SK-N-SH treated with all-trans-retinoic acid at 6 μM for 48 hours (cell line): ENCODE measurements at regions not wholly inside any gene's neighbourhood (a gene's known extent, or its start where the extent isn't known, plus 50 kb on each side); places are given as distances from the start of the nearest gene placed in this dataset.

Source experiments
- ATAC-seq: fragments of 200-7000 bp; cut with Tn5 transposase; 3 replicates; pipeline ENCODE4 v1.9.1; 2020; ENCODE audit warnings: mild to moderate bottlenecking, moderate library complexity
- ARNTL ChIP-seq: fragments of 450-650 bp; formaldehyde crosslinking; IDR thresholded peaks from 2 replicates; pipeline ENCODE4 v1.5.0; 2020; ENCODE audit warnings: low read depth, mild to moderate bottlenecking, moderate library complexity, borderline replicate concordance
- BACH2 ChIP-seq: fragments of 250-450 bp; sonication (Bioruptor Pico); IDR thresholded peaks from 2 replicates; pipeline ENCODE4 v1.9.0; 2021; ENCODE audit warnings: mild to moderate bottlenecking, borderline replicate concordance
- CREB5 ChIP-seq: fragments of 250-450 bp; sonication (Bioruptor Pico); IDR thresholded peaks from 2 replicates; pipeline ENCODE4 v1.5.1; 2020; ENCODE audit warnings: low read depth, mild to moderate bottlenecking, moderate library complexity
- CSDC2 ChIP-seq: fragments of 250-450 bp; sonication (Bioruptor Pico); IDR thresholded peaks from 2 replicates; pipeline ENCODE4 v1.5.0; 2020; ENCODE audit warnings: mild to moderate bottlenecking, moderate library complexity
- CSRNP3 ChIP-seq: fragments of 250-450 bp; sonication (Bioruptor Pico); IDR thresholded peaks from 2 replicates; pipeline ENCODE4 v1.5.1; 2021; ENCODE audit warnings: mild to moderate bottlenecking, moderate library complexity
- ESRRG ChIP-seq: fragments of 250-450 bp; sonication (Bioruptor Pico); IDR thresholded peaks from 2 replicates; pipeline ENCODE4 v1.6.1; 2021; ENCODE audit warnings: mild to moderate bottlenecking
- ISL1 ChIP-seq: fragments of 250-450 bp; sonication (Bioruptor Pico); IDR thresholded peaks from 2 replicates; pipeline ENCODE4 v2.1.2; 2022; ENCODE audit warnings: mild to moderate bottlenecking, moderate library complexity
- OSR1 ChIP-seq: fragments of 250-450 bp; sonication (Bioruptor Pico); IDR thresholded peaks from 2 replicates; pipeline ENCODE4 v1.8.0; 2022; ENCODE audit warnings: moderate library complexity, mild to moderate bottlenecking, inconsistent platforms
- PATZ1 ChIP-seq: fragments of 250-450 bp; sonication (Bioruptor Pico); IDR thresholded peaks from 2 replicates; pipeline ENCODE4 v1.8.0; 2020; ENCODE audit warnings: mild to moderate bottlenecking, moderate library complexity, borderline replicate concordance
- POU6F1 ChIP-seq: fragments of 250-450 bp; sonication (Bioruptor Pico); IDR thresholded peaks from 2 replicates; pipeline ENCODE4 v1.8.0; 2021; ENCODE audit warnings: low read depth, mild to moderate bottlenecking, moderate library complexity, borderline replicate concordance
- PPARA ChIP-seq: fragments of 250-450 bp; sonication (Bioruptor Pico); IDR thresholded peaks from 2 replicates; pipeline ENCODE4 v1.5.0; 2020; ENCODE audit warnings: mild to moderate bottlenecking, borderline replicate concordance
- RARB ChIP-seq: fragments of 250-450 bp; sonication (Bioruptor Pico); IDR thresholded peaks from 2 replicates; pipeline ENCODE4 v1.8.0; 2021; ENCODE audit warnings: mild to moderate bottlenecking, moderate library complexity
- SNAI2 ChIP-seq: fragments of 250-450 bp; sonication (Bioruptor Pico); IDR thresholded peaks from 2 replicates; pipeline ENCODE4 v1.5.0; 2020; ENCODE audit warnings: mild to moderate bottlenecking, moderate library complexity
- TCF4 ChIP-seq: fragments of 250-450 bp; sonication (Bioruptor Pico); IDR thresholded peaks from 2 replicates; pipeline ENCODE4 v1.8.0; 2021; ENCODE audit warnings: mild to moderate bottlenecking, moderate library complexity, borderline replicate concordance
- TOX ChIP-seq: fragments of 250-450 bp; sonication (Bioruptor Pico); IDR thresholded peaks from 2 replicates; pipeline ENCODE4 v1.8.0; 2021; ENCODE audit warnings: mild to moderate bottlenecking, moderate library complexity, borderline replicate concordance
- TSHZ2 ChIP-seq: fragments of 250-450 bp; sonication (Bioruptor Pico); IDR thresholded peaks from 2 replicates; pipeline ENCODE4 v1.5.0; 2020; ENCODE audit warnings: mild to moderate bottlenecking, moderate library complexity
- ZC3H10 ChIP-seq: fragments of 250-450 bp; sonication (Bioruptor Pico); IDR thresholded peaks from 2 replicates; pipeline ENCODE4 v1.5.1; 2021; ENCODE audit warnings: mild to moderate bottlenecking, moderate library complexity
- ZFP3 ChIP-seq: fragments of 250-450 bp; sonication (Bioruptor Pico); IDR thresholded peaks from 2 replicates; pipeline ENCODE4 v1.5.0; 2020; ENCODE audit warnings: mild to moderate bottlenecking, moderate library complexity
- ZFP30 ChIP-seq: fragments of 450-650 bp; formaldehyde crosslinking; IDR thresholded peaks from 2 replicates; pipeline ENCODE4 v1.5.0; 2022; ENCODE audit warnings: mild to moderate bottlenecking, moderate library complexity
- ZNF565 ChIP-seq: fragments of 450-650 bp; formaldehyde crosslinking; conservative IDR thresholded peaks from 2 replicates; pipeline ENCODE4 v1.5.0; 2020; ENCODE audit warnings: low read depth, mild to moderate bottlenecking, moderate library complexity
- ZNF70 ChIP-seq: fragments of 450-650 bp; formaldehyde crosslinking; IDR thresholded peaks from 2 replicates; pipeline ENCODE4 v1.5.0; 2020; ENCODE audit warnings: mild to moderate bottlenecking, moderate library complexity
- ZNF8 ChIP-seq: fragments of 450-650 bp; formaldehyde crosslinking; IDR thresholded peaks from 2 replicates; pipeline ENCODE4 v1.5.0; 2020; ENCODE audit warnings: mild to moderate bottlenecking, moderate library complexity

GRCh38 chr16:54402873-54403272 lies 116.3 kb upstream of the IRX3 start:
- no peak for ATAC-seq
- TF ChIP-seq ZC3H10, result no peak
- no peak for TF ChIP-seq TSHZ2 (CRISPR knock-in tag)
- TF ChIP-seq PPARA, result no peak
- TF ChIP-seq BACH2, result no peak
- no peak for TF ChIP-seq SNAI2 (CRISPR knock-in tag)
- no peak for TF ChIP-seq ZFP3 (CRISPR knock-in tag)
- no peak for TF ChIP-seq TOX (CRISPR knock-in tag)
- no peak for TF ChIP-seq RARB (CRISPR knock-in tag)
- no peak for TF ChIP-seq POU6F1 (CRISPR knock-in tag)
- no peak for TF ChIP-seq OSR1 (CRISPR knock-in tag)
- TF ChIP-seq ARNTL (CRISPR knock-in tag), result no peak

- TF ChIP-seq PPARA, result no peak
- TF ChIP-seq TCF4 (CRISPR knock-in tag), result peak; percentile 57
- TF ChIP-seq ARNTL (CRISPR knock-in tag), result no peak
- TF ChIP-seq PATZ1, result no peak
- TF ChIP-seq TOX (CRISPR knock-in tag), result no peak
- no peak for TF ChIP-seq ISL1 (CRISPR knock-in tag)
- peak; percentile 89 for ATAC-seq
Measured at GRCh38 chr16:54402270-54402669, 115.7 kb upstream of the IRX3 start.

- no peak for TF ChIP-seq TCF4 (CRISPR knock-in tag)
- TF ChIP-seq PATZ1, result no peak
- no peak for TF ChIP-seq ZFP3 (CRISPR knock-in tag)
- TF ChIP-seq PPARA, result no peak
- TF ChIP-seq CREB5, result no peak
- no peak for TF ChIP-seq TOX (CRISPR knock-in tag)
- TF ChIP-seq ZFP30 (CRISPR knock-in tag), result no peak
- TF ChIP-seq ZC3H10, result no peak
- no peak for TF ChIP-seq CSDC2
- no peak for TF ChIP-seq ZNF70 (CRISPR knock-in tag)
- TF ChIP-seq RARB (CRISPR knock-in tag), result no peak
- TF ChIP-seq CSRNP3 (CRISPR knock-in tag), result no peak
- no peak for TF ChIP-seq ESRRG
- no peak for TF ChIP-seq OSR1 (CRISPR knock-in tag)
- TF ChIP-seq SNAI2 (CRISPR knock-in tag), result no peak
- no peak for TF ChIP-seq ARNTL (CRISPR knock-in tag)
- TF ChIP-seq TSHZ2 (CRISPR knock-in tag), result no peak
- no peak for TF ChIP-seq ZNF565 (CRISPR knock-in tag)
- TF ChIP-seq BACH2, result no peak
- no peak for TF ChIP-seq ZNF8 (CRISPR knock-in tag)
- ATAC-seq, result no peak
Measured at GRCh38 chr16:54400261-54400660, 113.7 kb upstream of the IRX3 start.
